OCI-LY3 (cell line): ENCODE measurements at regions not wholly inside any gene's neighbourhood (a gene's known extent, or its start where the extent isn't known, plus 50 kb on each side); places are given as distances from the start of the nearest gene placed in this dataset.

Source experiments
- H2AFZ ChIP-seq: fragments of 200-600, 300-600 bp; shearing (Covaris generic); 2 replicates; pipeline ENCODE4 v1.6.0; 2014; ENCODE audit warnings: antibody characterized with exemption, low read depth, low read length
- H3K27ac ChIP-seq: fragments of 200-600, 300-600 bp; sonication (generic); 2 replicates; pipeline ENCODE4 v1.5.1; 2014; ENCODE audit warnings: mild to moderate bottlenecking, low read length, moderate library complexity, mixed read lengths
- H3K27me3 ChIP-seq: fragments of 200-600, 300-600 bp; sonication (generic); 2 replicates; pipeline ENCODE4 v1.6.1; 2014; ENCODE audit warnings: low read depth, low read length, mixed read lengths
- H3K36me3 ChIP-seq: fragments of 200-600, 300-600 bp; sonication (generic); replicated peaks from 2 replicates; pipeline ENCODE3; 2014; ENCODE audit warnings: low read depth, low read length, mixed read lengths
- H3K4me1 ChIP-seq: fragments of 300-600, 200-600 bp; sonication (generic); 2 replicates; pipeline ENCODE4 v1.6.1; 2014; ENCODE audit warnings: low read length, mixed read lengths
- H3K4me2 ChIP-seq: fragments of 200-600, 300-600 bp; sonication (generic); 2 replicates; pipeline ENCODE4 v1.6.1; 2014; ENCODE audit warnings: low read length, mixed read lengths
- H3K4me3 ChIP-seq: fragments of 300-600, 200-600 bp; sonication (generic); 2 replicates; pipeline ENCODE4 v1.5.1; 2014; ENCODE audit warnings: antibody characterized with exemption, mild to moderate bottlenecking, low read length, moderate library complexity
- H3K79me2 ChIP-seq: fragments of 300-600, 200-600 bp; shearing (Covaris generic); 2 replicates; pipeline ENCODE4 v1.6.1; 2014; ENCODE audit warnings: mild to moderate bottlenecking, low read length, mixed read lengths
- H3K9ac ChIP-seq: fragments of 300-600, 200-600 bp; shearing (Covaris generic); 2 replicates; pipeline ENCODE4 v1.6.0; 2014; ENCODE audit warnings: mild to moderate bottlenecking, low read length, moderate library complexity
- H3K9me3 ChIP-seq: fragments of 200-600, 300-600 bp; shearing (Covaris generic); 2 replicates; pipeline ENCODE4 v1.6.1; 2014; ENCODE audit warnings: low read length, mixed read lengths; ENCODE audit not compliant: insufficient read depth
- H4K20me1 ChIP-seq: fragments of 200-600, 300-600 bp; sonication (generic); 2 replicates; pipeline ENCODE4 v1.6.1; 2016; ENCODE audit warnings: low read length, mixed read lengths; ENCODE audit not compliant: insufficient read depth
- CTCF ChIP-seq: fragments of 200-600, 300-600 bp; sonication (generic); IDR thresholded peaks from 2 replicates; pipeline ENCODE4 v1.5.1; 2014; ENCODE audit warnings: antibody characterized with exemption, low read length, low read depth
- EZH2phosphoT487 ChIP-seq: fragments of 200-600 bp; shearing (Covaris generic); IDR thresholded peaks from 2 replicates; pipeline ENCODE4 v1.6.1; 2018; ENCODE audit warnings: antibody characterized with exemption, mixed run types, low read depth

GRCh38 chr16:80436510-80436909 lies 104.3 kb upstream of the DYNLRB2 start:
- no peaks in the 10 kb centered on the region for H3K79me2 ChIP-seq
- no peaks in the 10 kb centered on the region for H4K20me1 ChIP-seq
- H3K4me3 ChIP-seq: no peak overlapping the region
- H3K27me3 ChIP-seq: no peaks in the 10 kb centered on the region
- no peak overlapping the region for H3K4me2 ChIP-seq
- no peak overlapping the region for H3K27ac ChIP-seq
- H3K9me3 ChIP-seq: no peaks in the 10 kb centered on the region
- H3K4me1 ChIP-seq: no peaks in the 10 kb centered on the region
- no peak overlapping the region for H2AFZ ChIP-seq
- no peaks in the 10 kb centered on the region for H3K36me3 ChIP-seq
- no peak for TF ChIP-seq EZH2phosphoT487
- TF ChIP-seq CTCF: no peak
- no peak overlapping the region for H3K9ac ChIP-seq

- H3K4me3 ChIP-seq: no peak overlapping the region
- no peaks in the 10 kb centered on the region for H3K36me3 ChIP-seq
- H3K79me2 ChIP-seq: no peaks in the 10 kb centered on the region
- H3K27ac ChIP-seq: no peak overlapping the region
- no peak overlapping the region for H2AFZ ChIP-seq
- no peaks in the 10 kb centered on the region for H3K9me3 ChIP-seq
- H3K4me2 ChIP-seq: no peak overlapping the region
- no peak for TF ChIP-seq EZH2phosphoT487
- TF ChIP-seq CTCF: no peak
- peaks cover 4% of the 10 kb centered on the region; the same call in 1 of the 2 replicates for H3K27me3 ChIP-seq
- H4K20me1 ChIP-seq: no peaks in the 10 kb centered on the region
- H3K9ac ChIP-seq: no peak overlapping the region
- no peaks in the 10 kb centered on the region for H3K4me1 ChIP-seq
Observed at GRCh38 chr16:80433623-80434022, 107.2 kb upstream of the DYNLRB2 start.

- Histone ChIP-seq H3K27ac (no peak overlapping the region), H2AFZ (no peak overlapping the region), H3K4me1 (no peaks in the 10 kb centered on the region), H3K27me3 (peaks cover 4% of the 10 kb centered on the region; the same call in 1 of the 2 replicates), H3K9me3 (no peaks in the 10 kb centered on the region), H3K36me3 (no peaks in the 10 kb centered on the region), H3K4me2 (no peak overlapping the region), H3K79me2 (no peaks in the 10 kb centered on the region), H4K20me1 (no peaks in the 10 kb centered on the region), H3K4me3 (no peak overlapping the region), H3K9ac (no peak overlapping the region)
- TF ChIP-seq EZH2phosphoT487: no peak
- no peak for TF ChIP-seq CTCF
Observed at GRCh38 chr16:80427795-80428194, 113.0 kb upstream of the DYNLRB2 start.

- Histone ChIP-seq H3K9me3 (no peaks in the 10 kb centered on the region), H3K9ac (no peak overlapping the region), H3K27ac (no peak overlapping the region), H3K36me3 (no peaks in the 10 kb centered on the region), H3K4me1 (peaks cover 13% of the 10 kb centered on the region), H3K27me3 (no peaks in the 10 kb centered on the region), H3K4me3 (no peak overlapping the region), H3K4me2 (no peak overlapping the region), H3K79me2 (no peaks in the 10 kb centered on the region), H4K20me1 (no peaks in the 10 kb centered on the region), H2AFZ (no peak overlapping the region)
- no peak for TF ChIP-seq EZH2phosphoT487
- no peak for TF ChIP-seq CTCF
Observed at GRCh38 chr16:80418517-80419355, 122.1 kb upstream of the DYNLRB2 start.
